Epithelial cell of proximal tubule (primary cell): ENCODE measurements at regions not wholly inside any gene's neighbourhood (a gene's known extent, or its start where the extent isn't known, plus 50 kb on each side); places are given as distances from the start of the nearest gene placed in this dataset.

Experiments used
- DNase-seq: peaks from one replicate; pipeline ENCODE4 v3.0.0-alpha.2; 2011; ENCODE audit warnings: low read depth
- H3K4me3 ChIP-seq: 2 replicates; pipeline ENCODE4 v1.5.1; 2011; ENCODE audit warnings: low read depth, mild to moderate bottlenecking, low read length
- CTCF ChIP-seq: conservative IDR thresholded peaks from 2 replicates; pipeline ENCODE4 v1.5.1; 2012; ENCODE audit warnings: low read depth, mild to moderate bottlenecking, low read length

- no peak for TF ChIP-seq CTCF
- H3K4me3 ChIP-seq: no peak overlapping the region
- DNase-seq: no peak
Observed at GRCh38 chr9:108083160-108083750, 593.7 kb upstream of the KLF4 start.

GRCh38 chr9:108081112-108081511 lies 591.5 kb upstream of the KLF4 start:
- no peak overlapping the region for H3K4me3 ChIP-seq
- TF ChIP-seq CTCF: no peak
- DNase-seq: no peak

- no peak overlapping the region for H3K4me3 ChIP-seq
- no peak for DNase-seq
- no peak for TF ChIP-seq CTCF
Observed at GRCh38 chr9:108080285-108080684, 590.7 kb upstream of the KLF4 start.

- DNase-seq: no peak
Observed at GRCh38 chr9:108078811-108079210, 589.2 kb upstream of the KLF4 start.

GRCh38 chr9:108078375-108078774 lies 588.8 kb upstream of the KLF4 start:
- no peak for DNase-seq
- no peak overlapping the region for H3K4me3 ChIP-seq
- no peak for TF ChIP-seq CTCF

More at GRCh38 chr9:108078811-108079210, 589.2 kb upstream of the KLF4 start:
- H3K4me3 ChIP-seq: no peak overlapping the region
- TF ChIP-seq CTCF: no peak

GRCh38 chr9:108077556-108077955 lies 588.0 kb upstream of the KLF4 start:
- no peak for DNase-seq
- TF ChIP-seq CTCF: no peak
- no peak overlapping the region for H3K4me3 ChIP-seq

GRCh38 chr9:108074900-108075299 lies 585.3 kb upstream of the KLF4 start:
- TF ChIP-seq CTCF: no peak
- DNase-seq: no peak
- H3K4me3 ChIP-seq: no peak overlapping the region
